ENCODE measurements at regions not wholly inside any gene's neighbourhood (a gene's known extent, or its start where the extent isn't known, plus 50 kb on each side); places are given as distances from the start of the nearest gene placed in this dataset.

DNA sequence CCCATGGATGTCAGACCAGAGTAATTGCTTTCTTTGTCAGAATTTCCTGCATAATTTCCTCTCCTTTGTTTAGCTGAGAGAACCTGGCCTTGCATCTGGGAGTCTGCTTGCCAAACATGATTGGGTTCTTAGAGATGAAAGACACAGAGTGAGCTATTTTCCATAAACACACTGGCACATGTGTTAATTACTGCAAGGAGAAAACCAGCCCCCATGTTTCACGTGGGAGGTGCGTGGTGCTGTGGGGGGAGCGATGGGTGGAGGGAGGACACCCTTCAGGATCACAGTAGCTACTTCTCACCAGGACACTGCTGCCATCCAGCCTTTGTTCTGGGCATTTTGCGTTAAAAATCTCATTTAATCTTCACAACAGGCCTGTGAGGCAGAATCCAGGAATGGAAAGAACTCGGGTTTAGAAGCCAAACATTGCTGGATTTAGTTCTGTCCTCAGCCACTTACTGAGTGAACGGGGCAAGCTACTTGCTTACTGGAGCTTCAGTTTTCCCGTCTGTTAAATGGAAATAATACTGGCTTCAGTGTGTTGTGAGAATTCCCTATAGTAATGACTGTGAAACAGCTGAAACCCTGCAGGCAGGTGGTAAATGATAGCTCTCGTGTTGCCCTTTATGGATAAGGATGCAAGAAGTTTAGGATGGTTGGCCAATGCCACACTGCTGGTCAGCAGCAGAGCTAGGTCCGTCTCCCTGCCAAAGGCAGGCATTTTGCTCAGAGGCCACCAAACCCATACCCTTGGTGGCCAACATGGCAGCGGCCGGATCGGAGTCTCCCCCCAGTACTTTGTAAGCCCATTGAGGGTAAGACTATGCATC, 100.1 kb upstream of the ASAP2 start:
- Histone ChIP-seq H3K4me2 (ENCODE audit: insufficient read depth in 1 of 2, low read depth in 2 of 2, low read length in 2 of 2) (no peak overlapping the region; a peak in 1 of 4 replicates), H2AK5ac (ENCODE audit: low read depth, low read length) (no peak overlapping the region), H2BK5ac (ENCODE audit: low read depth, low read length) (no peak overlapping the region), H3K79me2 (ENCODE audit: control insufficient read depth in 1 of 2, insufficient read depth in 2 of 2, low read length in 2 of 2) (no peaks in the 10 kb centered on the region), H4K8ac (ENCODE audit: extremely low read depth, insufficient read depth, low read length) (no peak overlapping the region), H2BK20ac (ENCODE audit: low read length) (no peak overlapping the region), H3K14ac (ENCODE audit: insufficient read length) (no peak overlapping the region), H4K5ac (ENCODE audit: insufficient read length, low read depth, low read length) (no peak overlapping the region), H3K27me3 (replicated peaks in 1 of 4; ENCODE audit: control insufficient read depth in 3 of 4, extremely low read depth in 1 of 4, insufficient read depth in 3 of 4, low read length in 3 of 4) (peaks cover 0 to 20% (median 13%) of the 10 kb centered on the region in 4 experiments; a peak in 5 of 7 replicates), H2BK120ac (replicated peaks; ENCODE audit: low read depth, low read length) (no peak overlapping the region), H3K4me1 (replicated peaks in 1 of 4; ENCODE audit: control insufficient read depth in 3 of 4, insufficient read depth in 4 of 4, low read length in 3 of 4) (peaks cover 0 to 22% (median 12%) of the 10 kb centered on the region in 4 experiments; a peak in 6 of 7 replicates), H3K4ac (replicated peaks; ENCODE audit: insufficient read length, low read depth, low read length) (no peak overlapping the region), H3K9me3 (ENCODE audit: insufficient read depth in 2 of 2, low read depth in 1 of 2, low read length in 1 of 2) (no peaks in the 10 kb centered on the region), H2BK15ac (ENCODE audit: low read length) (no peak overlapping the region), H2AFZ (ENCODE audit: low read length) (no peak overlapping the region), H3K56ac (replicated peaks; ENCODE audit: insufficient read length, low read depth, low read length) (no peak overlapping the region), H3K79me1 (ENCODE audit: low read depth, low read length) (no peaks in the 10 kb centered on the region), H3K9ac (replicated peaks in 1 of 4; ENCODE audit: extremely low read depth in 1 of 4, low read depth in 3 of 4, low read length in 3 of 4) (no peak overlapping the region; a peak in 1 of 7 replicates), H3K36me3 (ENCODE audit: control insufficient read depth in 2 of 4, insufficient read depth in 4 of 4, low read length in 3 of 4) (no peaks in the 10 kb centered on the region), H3K18ac (ENCODE audit: extremely low read depth, low read length) (no peak overlapping the region), H3K23me2 (ENCODE audit: low read depth, low read length) (no peaks in the 10 kb centered on the region; the same call in 1 of the 2 replicates), H3K4me3 (ENCODE audit: extremely low read depth in 1 of 4, insufficient read depth in 2 of 4, low read depth in 3 of 4, low read length in 4 of 4) (no peak overlapping the region), H4K20me1 (replicated peaks in 1 of 2; ENCODE audit: control insufficient read depth in 1 of 2, insufficient read depth in 2 of 2, low read length in 2 of 2) (no peaks in the 10 kb centered on the region), H4K91ac (replicated peaks; ENCODE audit: insufficient read length, low read length) (no peak overlapping the region), H2BK12ac (ENCODE audit: low read depth, low read length) (no peak overlapping the region), H3K27ac (ENCODE audit: low read depth, low read length) (no peak overlapping the region), H3K23ac (ENCODE audit: insufficient read length) (no peak overlapping the region)
- no peak for DNase-seq (ENCODE audit: low read depth in 1 of 2, low spot score in 2 of 2)
- WGBS, 2 experiments (ENCODE audit: extremely low coverage in 1 of 2, insufficient coverage in 1 of 2, insufficient read length in 1 of 2, insufficient replicate concordance in 2 of 2, low coverage in 1 of 2, low lambda C conversion rate in 2 of 2, missing lambda C conversion rate in 1 of 2), result 81% methylated on average over 12 of the region's 12 CpGs; no CpG with 5 or more reads in 1 of the 2 experiments
- CTCF ChIA-PET (ENCODE audit: partially characterized antibody), result interaction anchor here (1.1 to 8.6 kb wide), 9 partner anchors 12 to 233 kb away, joined by 3 to 75 read pairs (median 4); no protein-coding TSS in a partner anchor
- POLR2A ChIA-PET (ENCODE audit: partially characterized antibody), result interaction anchor here (0.6 kb wide), 1 partner anchor 20 kb away, joined by 3 read pairs; no protein-coding TSS in a partner anchor
- no peak for FAIRE-seq
- TF ChIP-seq RNF2 (IDR thresholded peaks at IDR 0.05; ENCODE audit: borderline replicate concordance, low read depth, low read length, missing control alignments, poor library complexity, severe bottlenecking) (no peak), NANOG (IDR thresholded peaks at IDR 0.05; ENCODE audit: insufficient read depth, low read depth, low read length, poor library complexity, severe bottlenecking) (no peak), CREB1 (IDR thresholded peaks at IDR 0.05) (no peak), CEBPB (IDR thresholded peaks at IDR 0.05; ENCODE audit: low read depth, low read length) (no peak), RAD21 (IDR thresholded peaks at IDR 0.05 in 1 of 2, conservative IDR thresholded peaks at IDR 0.05 in 1 of 2; ENCODE audit: low read depth in 2 of 2, low read length in 2 of 2) (no peak), TBP (IDR thresholded peaks at IDR 0.05; ENCODE audit: low read depth, low read length) (no peak)
- TF ChIP-seq, protein P1, sequence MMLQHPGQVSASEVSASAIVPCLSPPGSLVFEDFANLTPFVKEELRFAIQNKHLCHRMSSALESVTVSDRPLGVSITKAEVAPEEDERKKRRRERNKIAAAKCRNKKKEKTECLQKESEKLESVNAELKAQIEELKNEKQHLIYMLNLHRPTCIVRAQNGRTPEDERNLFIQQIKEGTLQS (IDR thresholded peaks at IDR 0.05; ENCODE audit: insufficient read depth, low read depth, low read length), result no peak
- TF ChIP-seq, protein P2, sequence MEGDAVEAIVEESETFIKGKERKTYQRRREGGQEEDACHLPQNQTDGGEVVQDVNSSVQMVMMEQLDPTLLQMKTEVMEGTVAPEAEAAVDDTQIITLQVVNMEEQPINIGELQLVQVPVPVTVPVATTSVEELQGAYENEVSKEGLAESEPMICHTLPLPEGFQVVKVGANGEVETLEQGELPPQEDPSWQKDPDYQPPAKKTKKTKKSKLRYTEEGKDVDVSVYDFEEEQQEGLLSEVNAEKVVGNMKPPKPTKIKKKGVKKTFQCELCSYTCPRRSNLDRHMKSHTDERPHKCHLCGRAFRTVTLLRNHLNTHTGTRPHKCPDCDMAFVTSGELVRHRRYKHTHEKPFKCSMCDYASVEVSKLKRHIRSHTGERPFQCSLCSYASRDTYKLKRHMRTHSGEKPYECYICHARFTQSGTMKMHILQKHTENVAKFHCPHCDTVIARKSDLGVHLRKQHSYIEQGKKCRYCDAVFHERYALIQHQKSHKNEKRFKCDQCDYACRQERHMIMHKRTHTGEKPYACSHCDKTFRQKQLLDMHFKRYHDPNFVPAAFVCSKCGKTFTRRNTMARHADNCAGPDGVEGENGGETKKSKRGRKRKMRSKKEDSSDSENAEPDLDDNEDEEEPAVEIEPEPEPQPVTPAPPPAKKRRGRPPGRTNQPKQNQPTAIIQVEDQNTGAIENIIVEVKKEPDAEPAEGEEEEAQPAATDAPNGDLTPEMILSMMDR (IDR thresholded peaks at IDR 0.05; ENCODE audit: control extremely low read depth in 1 of 3, insufficient read depth in 1 of 3, low read depth in 1 of 3, low read length in 3 of 3), result no peak

Measured in H1 (cell line).